ENCODE measurements at regions not wholly inside any gene's neighbourhood (a gene's known extent, or its start where the extent isn't known, plus 50 kb on each side); places are given as distances from the start of the nearest gene placed in this dataset.

- intact Hi-C loops (cut with DNase I; ENCODE audit: low total_unique reads): no loop called here
- Histone ChIP-seq H3K4me1 (no peaks in the 10 kb centered on the region), H3K9me3 (no peaks in the 10 kb centered on the region), H3K4me3 (no peak overlapping the region), H3K36me3 (no peaks in the 10 kb centered on the region), H3K27ac (no peak overlapping the region), H3K27me3 (replicated peaks in 1 of 7) (no peaks in the 10 kb centered on the region)
- DNase-seq: no peak
- WGBS, 5 donors: 78 to 93% (median 86%) methylated on average over 4 of the region's 4 CpGs
- no peak for TF ChIP-seq POLR2AphosphoS5 (IDR thresholded peaks at IDR 0.05)
- no peak for TF ChIP-seq POLR2A (IDR thresholded peaks at IDR 0.05)
- no peak for TF ChIP-seq CTCF (IDR thresholded peaks at IDR 0.05 in 8 of 11, conservative IDR thresholded peaks at IDR 0.05 in 3 of 11)
These were observed 221.7 kb downstream of the ATP23 start for GRCh38 chr12:58163021-58163420.

GRCh38 chr12:58166643-58167042 lies 225.3 kb downstream of the ATP23 start:
- no peaks in the 10 kb centered on the region for H3K9me3 ChIP-seq
- no peaks in the 10 kb centered on the region for H3K27me3 ChIP-seq (replicated peaks in 1 of 7)
- intact Hi-C loops (cut with DNase I; ENCODE audit: low total_unique reads): no loop called here
- no peaks in the 10 kb centered on the region for H3K36me3 ChIP-seq
- H3K27ac ChIP-seq: no peak overlapping the region
- H3K4me1 ChIP-seq: no peaks in the 10 kb centered on the region
- no peak for DNase-seq
- TF ChIP-seq POLR2AphosphoS5 (IDR thresholded peaks at IDR 0.05): no peak
- no peak for TF ChIP-seq POLR2A (IDR thresholded peaks at IDR 0.05)
- no peak overlapping the region for H3K4me3 ChIP-seq
- WGBS, 5 donors: 61 to 76% (median 63%) methylated on average over 5 of the region's 5 CpGs

GRCh38 chr12:58167622-58168021 lies 226.3 kb downstream of the ATP23 start:
- no peak for TF ChIP-seq CTCF (IDR thresholded peaks at IDR 0.05 in 8 of 11, conservative IDR thresholded peaks at IDR 0.05 in 3 of 11)
- intact Hi-C loops (cut with DNase I; ENCODE audit: low total_unique reads): no loop called here
- no peak for DNase-seq
- Histone ChIP-seq H3K9me3 (no peaks in the 10 kb centered on the region), H3K4me3 (no peak overlapping the region), H3K27ac (no peak overlapping the region), H3K4me1 (no peaks in the 10 kb centered on the region), H3K27me3 (replicated peaks in 1 of 7) (no peaks in the 10 kb centered on the region), H3K36me3 (no peaks in the 10 kb centered on the region)
- 0 to 51% (median 0%) methylated on average over 1 of the region's 1 CpG for WGBS, 5 donors

GRCh38 chr12:58169826-58170225 lies 228.5 kb downstream of the ATP23 start:
- WGBS, 5 donors: 69 to 78% (median 71%) methylated on average over 2 of the region's 2 CpGs
- H3K36me3 ChIP-seq: no peaks in the 10 kb centered on the region
- H3K9me3 ChIP-seq: no peaks in the 10 kb centered on the region
- no peak for TF ChIP-seq CTCF (IDR thresholded peaks at IDR 0.05 in 8 of 11, conservative IDR thresholded peaks at IDR 0.05 in 3 of 11)
- no peak for TF ChIP-seq POLR2AphosphoS5 (IDR thresholded peaks at IDR 0.05)
- TF ChIP-seq POLR2A (IDR thresholded peaks at IDR 0.05): no peak
- no peaks in the 10 kb centered on the region for H3K4me1 ChIP-seq
- no peak overlapping the region for H3K27ac ChIP-seq
- no peak overlapping the region for H3K4me3 ChIP-seq
- no peaks in the 10 kb centered on the region for H3K27me3 ChIP-seq (replicated peaks in 1 of 7)
- intact Hi-C loops (cut with DNase I; ENCODE audit: low total_unique reads): no loop called here
- no peak for DNase-seq

GRCh38 chr12:58171914-58172313 lies 230.5 kb downstream of the ATP23 start:
- H3K36me3 ChIP-seq: no peaks in the 10 kb centered on the region
- H3K27ac ChIP-seq: no peak overlapping the region
- H3K4me1 ChIP-seq: no peaks in the 10 kb centered on the region
- intact Hi-C loops (cut with DNase I; ENCODE audit: low total_unique reads): no loop called here
- WGBS, 5 donors: 53 to 80% (median 72%) methylated on average over 2 of the region's 2 CpGs
- TF ChIP-seq POLR2A (IDR thresholded peaks at IDR 0.05): no peak
- TF ChIP-seq POLR2AphosphoS5 (IDR thresholded peaks at IDR 0.05): no peak
- TF ChIP-seq CTCF (IDR thresholded peaks at IDR 0.05 in 8 of 11, conservative IDR thresholded peaks at IDR 0.05 in 3 of 11): no peak
- DNase-seq: no peak
- H3K27me3 ChIP-seq (replicated peaks in 1 of 7): peaks cover 0 to 8% (median 0%) of the 10 kb centered on the region in 7 donors
- no peaks in the 10 kb centered on the region for H3K9me3 ChIP-seq
- H3K4me3 ChIP-seq: no peak overlapping the region

Measured in spleen (tissue), 11 donors.